ENCODE measurements at regions not wholly inside any gene's neighbourhood (a gene's known extent, or its start where the extent isn't known, plus 50 kb on each side); places are given as distances from the start of the nearest gene placed in this dataset.

DNA sequence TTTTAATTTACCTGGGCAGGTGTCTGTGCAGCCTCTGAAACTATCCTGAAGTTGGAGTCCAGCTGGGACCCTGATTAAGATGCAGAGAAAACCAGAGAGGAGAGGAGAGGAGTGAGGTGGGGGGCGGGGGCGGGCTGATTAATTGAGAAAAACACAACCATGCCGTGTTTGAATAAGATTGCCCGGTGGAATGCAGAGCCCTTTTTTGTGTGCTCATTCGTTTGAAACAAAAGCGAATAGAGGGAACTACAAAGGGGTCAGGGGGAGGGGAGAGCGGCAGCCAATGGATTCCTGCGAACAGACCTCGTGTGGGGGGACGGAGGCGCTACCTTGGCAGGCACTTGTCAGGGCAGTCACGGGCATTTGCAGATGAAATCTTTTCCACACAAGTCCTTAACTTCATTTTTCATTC, 355.8 kb downstream of the SOX9 start:
- no peaks in the 10 kb centered on the region for H3K4me1 Mint-ChIP-seq
- Histone ChIP-seq H3K36me3 (ENCODE audit: control insufficient read depth, insufficient read depth, low read length) (no peaks in the 10 kb centered on the region), H3K27me3 (ENCODE audit: control insufficient read depth, insufficient read depth, low read length) (no peaks in the 10 kb centered on the region), H3K27ac (ENCODE audit: low read length) (no peak overlapping the region), H3K4me1 (ENCODE audit: control insufficient read depth, insufficient read depth, low read length) (no peaks in the 10 kb centered on the region), H3K4me3 (ENCODE audit: low read length) (no peak overlapping the region), H3K9me3 (ENCODE audit: control insufficient read depth, insufficient read depth, low read length) (no peaks in the 10 kb centered on the region)
- no peak for TF ChIP-seq CTCF (IDR thresholded peaks at IDR 0.05)
- no peaks in the 10 kb centered on the region for H3K9me3 Mint-ChIP-seq
- H3K27ac Mint-ChIP-seq, result no peak overlapping the region
- H3K36me3 Mint-ChIP-seq, result no peaks in the 10 kb centered on the region
- WGBS (ENCODE audit: insufficient coverage), result 5% methylated on average over 12 of the region's 12 CpGs
- H3K27me3 Mint-ChIP-seq (ENCODE audit: low read depth in 2 of 2), result peaks cover 11 to 23% of the 10 kb centered on the region in 2 donors
- DNase-seq, result no peak
- no peak overlapping the region for H3K4me3 Mint-ChIP-seq
- no peak for ATAC-seq
- intact Hi-C loops (cut with micrococcal nuclease), result no loop called here

GRCh38 chr17:72477491-72477890, 356.7 kb downstream of the SOX9 start:
- ATAC-seq (no peak), DNase-seq (no peak)
- Histone ChIP-seq H3K36me3 (ENCODE audit: control insufficient read depth, insufficient read depth, low read length) (no peaks in the 10 kb centered on the region), H3K27ac (ENCODE audit: low read length) (no peak overlapping the region), H3K27me3 (ENCODE audit: control insufficient read depth, insufficient read depth, low read length) (no peaks in the 10 kb centered on the region), H3K4me1 (ENCODE audit: control insufficient read depth, insufficient read depth, low read length) (no peaks in the 10 kb centered on the region), H3K9me3 (ENCODE audit: control insufficient read depth, insufficient read depth, low read length) (no peaks in the 10 kb centered on the region), H3K4me3 (ENCODE audit: low read length) (no peak overlapping the region)
- H3K9me3 Mint-ChIP-seq, result no peaks in the 10 kb centered on the region
- intact Hi-C loops (cut with micrococcal nuclease), result no loop called here
- no peak for TF ChIP-seq CTCF (IDR thresholded peaks at IDR 0.05)
- no peak overlapping the region for H3K27ac Mint-ChIP-seq
- 89% methylated on average over 8 of the region's 8 CpGs for WGBS (ENCODE audit: insufficient coverage)
- no peaks in the 10 kb centered on the region for H3K36me3 Mint-ChIP-seq
- H3K4me3 Mint-ChIP-seq, result no peak overlapping the region
- H3K4me1 Mint-ChIP-seq, result no peaks in the 10 kb centered on the region
- peaks cover 6 to 23% of the 10 kb centered on the region in 2 donors for H3K27me3 Mint-ChIP-seq (ENCODE audit: low read depth in 2 of 2)

- no peak for TF ChIP-seq CTCF (IDR thresholded peaks at IDR 0.05)
- Histone ChIP-seq H3K4me3 (ENCODE audit: low read length) (no peak overlapping the region), H3K36me3 (ENCODE audit: control insufficient read depth, insufficient read depth, low read length) (no peaks in the 10 kb centered on the region), H3K27me3 (ENCODE audit: control insufficient read depth, insufficient read depth, low read length) (no peaks in the 10 kb centered on the region), H3K9me3 (ENCODE audit: control insufficient read depth, insufficient read depth, low read length) (no peaks in the 10 kb centered on the region), H3K4me1 (ENCODE audit: control insufficient read depth, insufficient read depth, low read length) (no peaks in the 10 kb centered on the region), H3K27ac (ENCODE audit: low read length) (no peak overlapping the region)
- Mint-ChIP-seq H3K4me1 (no peaks in the 10 kb centered on the region), H3K27me3 (ENCODE audit: low read depth in 2 of 2) (peaks cover 6 to 23% of the 10 kb centered on the region in 2 donors), H3K27ac (no peak overlapping the region), H3K36me3 (no peaks in the 10 kb centered on the region), H3K4me3 (no peak overlapping the region), H3K9me3 (no peaks in the 10 kb centered on the region)
- ATAC-seq (no peak), DNase-seq (no peak)
- WGBS (ENCODE audit: insufficient coverage), result 70% methylated on average over 4 of the region's 4 CpGs
- intact Hi-C loops (cut with micrococcal nuclease), result no loop called here
These were observed 358.3 kb downstream of the SOX9 start for GRCh38 chr17:72479113-72479512.

DNA sequence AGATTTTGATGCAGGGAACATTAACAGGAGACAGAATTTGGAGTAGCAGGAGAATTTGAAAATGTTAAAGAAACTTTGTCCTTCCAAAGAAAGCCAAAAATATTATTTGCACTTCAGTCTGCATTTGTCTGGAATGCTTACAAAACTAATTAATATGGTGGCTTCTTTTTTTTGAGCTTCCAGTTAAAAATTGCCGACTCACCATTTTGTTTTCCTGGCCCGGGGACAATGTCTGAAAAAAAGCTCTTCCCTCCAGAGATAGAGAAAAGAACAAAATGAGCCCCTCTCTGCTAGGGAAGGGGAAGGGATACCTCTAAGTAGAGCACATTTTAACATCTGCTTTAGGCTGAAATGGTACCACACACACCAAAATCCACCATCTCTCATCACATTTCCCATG, 360.8 kb downstream of the SOX9 start:
- TF ChIP-seq CTCF (IDR thresholded peaks at IDR 0.05), result no peak
- intact Hi-C loops (cut with micrococcal nuclease), result no loop called here
- Histone ChIP-seq H3K4me1 (ENCODE audit: control insufficient read depth, insufficient read depth, low read length) (no peaks in the 10 kb centered on the region), H3K9me3 (ENCODE audit: control insufficient read depth, insufficient read depth, low read length) (no peaks in the 10 kb centered on the region), H3K4me3 (ENCODE audit: low read length) (no peak overlapping the region), H3K36me3 (ENCODE audit: control insufficient read depth, insufficient read depth, low read length) (no peaks in the 10 kb centered on the region), H3K27ac (ENCODE audit: low read length) (no peak overlapping the region), H3K27me3 (ENCODE audit: control insufficient read depth, insufficient read depth, low read length) (no peaks in the 10 kb centered on the region)
- no peaks in the 10 kb centered on the region for H3K4me1 Mint-ChIP-seq
- H3K36me3 Mint-ChIP-seq, result no peaks in the 10 kb centered on the region
- no peak overlapping the region for H3K27ac Mint-ChIP-seq
- no CpG with 5 or more reads among the region's 2 CpGs for WGBS (ENCODE audit: insufficient coverage)
- H3K4me3 Mint-ChIP-seq, result no peak overlapping the region
- DNase-seq (no peak), ATAC-seq (no peak)
- no peaks in the 10 kb centered on the region for H3K9me3 Mint-ChIP-seq
- H3K27me3 Mint-ChIP-seq (ENCODE audit: low read depth in 2 of 2), result peaks cover 1 to 7% of the 10 kb centered on the region in 2 donors

Data from natural killer cell (primary cell).